Smooth muscle cell (in vitro differentiated cells): ENCODE measurements at regions not wholly inside any gene's neighbourhood (a gene's known extent, or its start where the extent isn't known, plus 50 kb on each side); places are given as distances from the start of the nearest gene placed in this dataset.

Experiments
- DNase-seq: peaks from one replicate; lab custom pipeline; 2025; ENCODE audit not compliant: unreplicated experiment; lab: John Stamatoyannopoulos, UW
- H2AFZ ChIP-seq: fragments of 200-600 bp; sonication (generic); 2 replicates; pipeline ENCODE4 v1.6.0; 2016; ENCODE audit warnings: antibody characterized with exemption, low read depth, mild to moderate bottlenecking
- H3F3A ChIP-seq: fragments of 200-600 bp; sonication (generic); 2 replicates; pipeline ENCODE4 v1.6.0; 2017; ENCODE audit warnings: antibody characterized with exemption, low read depth
- H3K27ac ChIP-seq: fragments of 200-600 bp; sonication (generic); 2 replicates; pipeline ENCODE4 v1.5.1; 2016; ENCODE audit warnings: low read depth, mild to moderate bottlenecking
- H3K27me3 ChIP-seq: fragments of 200-600 bp; sonication (generic); 2 replicates; pipeline ENCODE4 v1.6.1; 2016; ENCODE audit warnings: low read depth, mild to moderate bottlenecking
- H3K36me3 ChIP-seq: fragments of 200-600 bp; sonication (generic); 2 replicates; pipeline ENCODE4 v1.5.1; 2016; ENCODE audit warnings: low read depth
- H3K4me1 ChIP-seq: fragments of 200-600 bp; sonication (generic); 2 replicates; pipeline ENCODE4 v1.5.1; 2016; ENCODE audit warnings: low read depth
- H3K4me2 ChIP-seq: fragments of 200-600 bp; sonication (generic); 2 replicates; pipeline ENCODE4 v1.6.0; 2016; ENCODE audit warnings: mild to moderate bottlenecking
- H3K4me3 ChIP-seq: fragments of 200-600 bp; sonication (generic); 2 replicates; pipeline ENCODE4 v1.5.1; 2016; ENCODE audit warnings: mild to moderate bottlenecking
- H3K79me2 ChIP-seq: fragments of 200-600 bp; sonication (generic); 2 replicates; pipeline ENCODE4 v1.6.0; 2016; ENCODE audit warnings: low read depth, mild to moderate bottlenecking
- H3K9ac ChIP-seq: fragments of 200-600 bp; sonication (generic); 2 replicates; pipeline ENCODE4 v1.6.0; 2016; ENCODE audit warnings: low read depth
- H3K9me3 ChIP-seq: fragments of 200-600 bp; sonication (generic); replicated peaks from 2 replicates; pipeline ENCODE4 v1.5.1; 2016; ENCODE audit warnings: low read depth
- H4K20me1 ChIP-seq: fragments of 200-600 bp; sonication (generic); 2 replicates; pipeline ENCODE4 v1.6.0; 2016; ENCODE audit warnings: low read depth
- CTCF ChIP-seq: fragments of 200-600 bp; sonication (generic); IDR thresholded peaks from 2 replicates; pipeline ENCODE4 v1.5.1; 2017; ENCODE audit warnings: borderline replicate concordance, mild to moderate bottlenecking, antibody characterized with exemption; ENCODE audit not compliant: insufficient read depth, poor library complexity, severe bottlenecking
- WGBS: methylation state at CpG from one replicate; pipeline ENCODE4 v1.1.7; 2016; ENCODE audit warnings: low lambda C conversion rate; 5-methylcytosine and 5-hydroxymethylcytosine counted together

- H2AFZ ChIP-seq, result no peak overlapping the region
Measured at GRCh38 chr7:68697796-68698280, 900.4 kb upstream of the AUTS2 start.

DNA sequence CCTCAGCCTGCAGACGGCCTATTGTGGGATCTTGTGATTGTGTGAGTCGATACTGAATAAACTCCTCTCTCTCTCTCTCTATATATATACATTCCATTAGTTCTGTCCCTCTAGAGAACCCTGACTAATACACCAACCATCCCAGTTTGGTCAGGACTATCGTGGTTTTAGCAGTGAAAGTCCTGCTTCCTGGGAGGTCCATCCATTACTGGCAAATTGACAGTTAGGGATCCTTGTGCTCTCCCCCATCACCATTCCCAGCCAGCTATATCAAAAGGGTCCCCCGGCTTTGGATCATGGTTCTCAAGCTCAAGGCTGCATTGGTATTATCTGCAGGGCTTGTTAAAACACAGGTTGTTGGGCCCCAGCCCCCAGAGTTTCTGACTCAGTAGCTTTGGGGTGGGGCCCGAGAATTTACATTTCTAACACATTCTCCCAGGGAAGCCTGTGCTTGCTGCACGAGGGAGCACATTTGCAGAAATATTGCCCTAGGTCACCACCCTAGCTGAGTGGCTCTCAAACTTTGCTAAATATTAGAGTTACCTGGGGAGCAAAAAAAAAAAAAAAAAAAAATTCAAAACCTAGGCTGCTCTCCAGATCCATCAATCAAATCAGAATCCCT is 899.1 kb upstream of the AUTS2 start:
- Histone ChIP-seq H3F3A (peaks cover 7% of the 10 kb centered on the region), H3K36me3 (no peaks in the 10 kb centered on the region), H3K4me3 (no peak overlapping the region), H3K9me3 (no peaks in the 10 kb centered on the region), H3K4me2 (no peak overlapping the region), H3K27ac (no peak overlapping the region), H3K27me3 (peaks cover 30% of the 10 kb centered on the region), H2AFZ (no peak overlapping the region), H4K20me1 (no peaks in the 10 kb centered on the region), H3K9ac (no peak overlapping the region), H3K79me2 (no peaks in the 10 kb centered on the region), H3K4me1 (no peaks in the 10 kb centered on the region)
- TF ChIP-seq CTCF, result no peak
- WGBS, result 33% methylated on average over 6 of the region's 6 CpGs
- no peak for DNase-seq

More at GRCh38 chr7:68697796-68698280, 900.4 kb upstream of the AUTS2 start:
- no peak overlapping the region for H3K27ac ChIP-seq
- WGBS, result 37% methylated on average over 7 of the region's 7 CpGs
- no peak overlapping the region for H3K9ac ChIP-seq
- no peak overlapping the region for H3K4me3 ChIP-seq
- H3K4me2 ChIP-seq, result no peak overlapping the region
- DNase-seq, result no peak
- no peaks in the 10 kb centered on the region for H3K9me3 ChIP-seq
- H4K20me1 ChIP-seq, result no peaks in the 10 kb centered on the region
- H3K36me3 ChIP-seq, result no peaks in the 10 kb centered on the region
- H3K4me1 ChIP-seq, result no peaks in the 10 kb centered on the region
- peaks cover 20% of the 10 kb centered on the region for H3K27me3 ChIP-seq
- peaks cover 7% of the 10 kb centered on the region for H3F3A ChIP-seq
- no peaks in the 10 kb centered on the region for H3K79me2 ChIP-seq
- no peak for TF ChIP-seq CTCF

DNA sequence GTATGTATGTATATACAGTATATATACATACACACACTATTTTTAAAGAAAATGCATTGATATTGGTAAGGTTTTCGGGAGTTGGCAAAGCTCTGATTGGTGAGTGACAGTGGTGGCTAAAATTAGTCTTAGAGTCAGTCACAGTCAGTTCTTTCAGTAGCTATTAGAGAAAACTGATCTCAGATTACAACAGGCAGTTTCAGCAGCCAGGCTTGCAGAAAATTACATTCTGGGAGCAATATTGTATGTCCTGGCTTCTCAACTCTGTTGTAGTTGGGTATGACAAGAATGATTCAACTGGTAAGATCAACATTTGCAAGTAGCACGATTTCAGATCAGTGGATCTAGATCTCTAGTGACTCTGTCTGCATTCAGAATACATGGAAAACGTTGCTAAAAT is 897.9 kb upstream of the AUTS2 start:
- no peak for DNase-seq
- Histone ChIP-seq H3K36me3 (no peaks in the 10 kb centered on the region), H3K27ac (no peak overlapping the region), H3K9ac (no peak overlapping the region), H3K27me3 (peaks cover 29% of the 10 kb centered on the region), H3F3A (peaks cover 7% of the 10 kb centered on the region), H3K4me2 (no peak overlapping the region), H3K4me3 (no peak overlapping the region), H3K4me1 (no peaks in the 10 kb centered on the region), H3K79me2 (no peaks in the 10 kb centered on the region), H4K20me1 (no peaks in the 10 kb centered on the region), H2AFZ (no peak overlapping the region), H3K9me3 (no peaks in the 10 kb centered on the region)
- WGBS, result 83% methylated on average over 3 of the region's 3 CpGs
- no peak for TF ChIP-seq CTCF

- no peak for TF ChIP-seq CTCF
- Histone ChIP-seq H3K4me3 (no peak overlapping the region), H3K36me3 (no peaks in the 10 kb centered on the region), H3K4me1 (no peaks in the 10 kb centered on the region), H3K9ac (no peak overlapping the region), H3K27me3 (peaks cover 18% of the 10 kb centered on the region), H2AFZ (no peak overlapping the region), H4K20me1 (no peaks in the 10 kb centered on the region), H3K27ac (no peak overlapping the region), H3K9me3 (no peaks in the 10 kb centered on the region), H3F3A (no peaks in the 10 kb centered on the region), H3K4me2 (no peak overlapping the region), H3K79me2 (no peaks in the 10 kb centered on the region)
- 25% methylated on average over 5 of the region's 5 CpGs for WGBS
- DNase-seq, result no peak
Measured at GRCh38 chr7:68706291-68706690, 892.0 kb upstream of the AUTS2 start.
